Superior temporal gyrus (tissue), 1 donor: ENCODE measurements at regions not wholly inside any gene's neighbourhood (a gene's known extent, or its start where the extent isn't known, plus 50 kb on each side); places are given as distances from the start of the nearest gene placed in this dataset.

Source experiments
- DNase-seq: peaks from one replicate; pipeline ENCODE4 v3.0.0-alpha.2; 2016; ENCODE audit errors: extremely low spot score

DNA sequence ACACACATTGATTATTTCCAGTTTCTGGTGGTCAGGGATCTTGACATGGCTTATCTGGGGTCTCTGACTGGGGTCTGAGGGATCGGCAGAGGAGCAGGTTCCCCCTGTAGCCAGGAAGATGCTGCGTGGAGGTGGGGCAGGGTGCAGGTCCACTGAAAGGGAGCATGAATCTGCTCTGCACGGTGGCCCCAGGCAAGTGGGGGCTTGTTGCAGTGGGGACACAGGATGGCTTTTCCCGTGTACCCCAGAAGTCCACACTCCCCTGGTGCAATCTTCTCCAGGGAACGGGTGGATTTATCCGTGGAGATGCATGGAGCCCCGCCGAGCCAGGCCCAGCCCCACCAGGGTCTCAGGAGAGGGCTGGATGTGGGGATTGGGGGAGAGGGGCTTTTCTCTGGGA lies 210.4 kb upstream of the C14orf180 start:
- DNase-seq = no peak

GRCh38 chr14:104370256-104370870 lies 209.2 kb upstream of the C14orf180 start:
- DNase-seq = peak; percentile 21

DNA sequence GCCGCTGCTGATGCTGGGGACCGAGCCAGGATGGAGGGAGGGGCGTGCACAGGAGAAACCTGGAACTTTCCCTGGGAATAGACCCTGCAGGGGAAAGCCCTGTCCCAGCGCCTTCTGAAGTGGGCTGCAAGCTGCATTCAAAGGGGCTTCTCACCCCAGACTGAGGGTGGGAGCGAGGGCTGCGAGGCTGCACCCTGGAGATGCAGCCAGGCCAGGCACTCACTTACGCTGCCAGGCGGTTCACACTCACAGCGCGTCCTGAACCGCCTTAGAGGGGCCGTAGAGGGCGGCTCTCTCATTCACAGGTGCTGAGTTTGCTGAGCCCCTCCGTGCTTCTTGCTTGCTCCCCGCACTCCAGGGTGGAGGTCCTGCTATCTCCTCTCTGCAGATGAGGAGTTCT lies 208.5 kb upstream of the C14orf180 start:
- DNase-seq = no peak

DNA sequence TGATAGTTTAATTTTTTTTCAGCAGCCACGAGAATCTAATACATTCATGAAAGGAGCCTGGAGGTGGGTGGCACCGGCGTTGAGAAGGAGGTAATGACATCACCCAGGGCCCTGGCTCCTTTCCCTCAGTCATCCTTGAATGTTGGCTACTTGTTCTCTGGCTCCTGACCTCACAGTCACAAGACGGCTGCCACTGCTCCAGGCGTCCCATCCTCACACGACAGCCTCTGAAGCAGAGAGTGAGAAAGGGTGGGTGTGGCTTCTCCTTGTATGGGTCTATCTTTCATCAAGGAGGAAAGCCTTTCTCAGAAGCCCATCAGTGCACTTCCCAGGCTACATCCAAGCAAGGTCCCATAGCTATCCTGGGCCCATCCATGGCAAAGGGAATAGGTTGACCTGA lies 207.6 kb upstream of the C14orf180 start:
- DNase-seq = no peak

- no peak for DNase-seq
These were observed 207.0 kb upstream of the C14orf180 start for GRCh38 chr14:104372390-104373054.

DNA sequence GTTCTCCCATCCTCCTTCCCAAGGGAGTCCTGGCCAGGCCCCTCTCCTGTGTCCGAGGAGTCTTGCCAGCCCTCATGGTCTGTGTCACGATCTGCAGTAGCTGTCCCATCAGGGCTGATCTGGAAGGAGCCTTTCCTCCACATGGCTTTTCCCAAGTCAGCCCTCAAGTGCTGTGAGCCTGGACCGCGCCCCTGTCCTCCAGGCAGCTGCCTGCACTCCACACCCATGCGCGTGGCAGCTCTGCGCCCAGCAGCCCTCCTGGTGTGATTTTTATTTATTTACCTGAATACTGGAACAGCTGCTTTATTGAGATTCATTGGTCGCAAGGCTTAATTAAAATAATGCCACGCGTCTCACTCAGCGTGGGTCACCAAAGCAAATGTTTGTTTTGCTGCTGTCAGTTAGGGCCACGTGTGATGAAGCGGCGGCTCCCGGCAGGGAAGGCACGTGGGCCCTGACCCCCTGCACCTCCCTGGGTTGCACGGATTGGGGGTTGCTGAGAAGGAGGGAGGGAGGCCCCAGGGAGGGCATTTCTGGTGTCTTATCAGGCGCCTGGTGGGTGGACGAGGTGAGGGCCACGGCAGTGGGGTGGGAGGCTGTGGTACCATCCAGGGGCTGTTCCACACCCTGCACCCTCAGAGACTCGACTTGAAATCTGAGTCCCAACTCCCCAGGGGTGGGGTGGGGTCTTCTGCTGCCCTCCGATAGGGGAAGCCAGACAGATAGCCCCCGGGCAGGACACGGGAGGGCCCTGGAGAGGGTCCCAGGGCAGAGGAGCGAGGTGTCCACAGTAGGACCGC lies 206.3 kb upstream of the C14orf180 start:
- DNase-seq = no peak

GRCh38 chr14:104373855-104374717 lies 205.5 kb upstream of the C14orf180 start:
- no peak for DNase-seq

DNA sequence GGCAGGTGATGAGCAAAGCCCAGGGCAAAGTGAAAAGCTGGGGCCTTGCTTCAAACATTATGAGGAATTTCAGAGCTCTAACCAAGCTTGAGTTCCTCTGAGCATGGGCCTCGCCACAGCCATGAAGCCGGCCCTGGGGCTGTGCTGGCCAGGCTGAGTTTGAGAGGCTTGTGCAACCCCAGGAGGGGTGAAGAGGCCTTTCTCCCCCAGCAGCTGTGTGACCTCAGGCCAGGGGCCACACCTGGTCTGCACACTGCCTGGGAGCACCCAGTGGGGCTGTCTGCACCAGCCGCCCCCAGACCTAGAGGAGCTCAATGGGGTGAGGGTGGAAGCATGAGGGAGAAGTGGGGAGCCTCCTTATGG lies 204.9 kb upstream of the C14orf180 start:
- no peak for DNase-seq

DNA sequence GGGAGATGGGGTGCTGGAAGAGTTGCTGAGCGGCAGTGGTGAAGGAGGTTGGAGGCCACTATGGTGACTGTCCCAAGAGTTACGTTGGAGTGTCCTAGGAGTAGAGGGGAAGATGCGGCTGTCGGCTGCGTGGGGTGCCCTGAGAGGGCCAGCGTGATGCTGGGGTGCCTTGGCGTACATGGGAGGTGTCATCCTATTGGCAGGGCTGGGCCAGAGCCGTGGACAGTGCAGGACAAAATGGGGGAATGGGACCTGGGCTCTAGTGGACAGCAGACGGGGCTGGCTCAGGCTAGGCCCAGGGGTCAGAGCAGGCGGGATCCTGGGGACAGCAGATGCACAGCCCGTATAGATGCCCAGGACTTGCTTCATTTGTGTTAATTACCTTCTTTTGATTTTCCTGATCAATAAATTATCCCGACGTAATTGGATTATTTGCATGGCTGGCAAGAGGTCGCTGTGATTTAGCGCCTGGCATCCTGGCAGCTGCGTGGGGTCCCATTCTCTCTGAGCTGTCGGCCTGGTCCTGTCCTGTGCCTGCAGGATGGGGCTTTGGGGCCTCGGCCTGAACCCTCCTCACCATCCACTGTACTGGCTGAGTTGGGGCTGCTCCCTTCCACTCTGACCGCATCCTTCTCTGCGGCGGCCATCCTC lies 203.9 kb upstream of the C14orf180 start:
- DNase-seq = no peak

- no peak for DNase-seq
These were observed 203.1 kb upstream of the C14orf180 start for GRCh38 chr14:104376202-104377140.

- no peak for DNase-seq
These were observed 202.3 kb upstream of the C14orf180 start for GRCh38 chr14:104377256-104377655.

DNA sequence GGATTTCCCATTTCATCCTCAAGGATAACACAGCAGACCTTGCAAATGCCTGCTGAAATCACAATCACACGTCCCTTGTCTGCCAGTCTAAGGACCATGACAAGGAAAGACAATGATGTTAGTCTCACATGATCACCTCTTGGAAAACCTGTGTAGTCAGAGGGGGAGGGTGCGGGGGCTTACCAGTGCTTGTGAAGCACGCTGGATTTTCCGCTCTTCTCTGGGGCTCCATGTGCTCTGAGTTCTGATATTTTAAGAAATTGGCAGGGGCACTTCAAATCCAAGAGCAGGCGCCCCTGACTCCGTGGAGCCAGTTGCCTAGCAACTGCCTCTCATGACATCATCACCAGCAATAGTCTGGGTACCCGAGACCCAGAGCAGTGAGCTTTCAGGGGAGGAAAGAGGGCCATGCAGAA lies 200.9 kb upstream of the C14orf180 start:
- DNase-seq = no peak

DNA sequence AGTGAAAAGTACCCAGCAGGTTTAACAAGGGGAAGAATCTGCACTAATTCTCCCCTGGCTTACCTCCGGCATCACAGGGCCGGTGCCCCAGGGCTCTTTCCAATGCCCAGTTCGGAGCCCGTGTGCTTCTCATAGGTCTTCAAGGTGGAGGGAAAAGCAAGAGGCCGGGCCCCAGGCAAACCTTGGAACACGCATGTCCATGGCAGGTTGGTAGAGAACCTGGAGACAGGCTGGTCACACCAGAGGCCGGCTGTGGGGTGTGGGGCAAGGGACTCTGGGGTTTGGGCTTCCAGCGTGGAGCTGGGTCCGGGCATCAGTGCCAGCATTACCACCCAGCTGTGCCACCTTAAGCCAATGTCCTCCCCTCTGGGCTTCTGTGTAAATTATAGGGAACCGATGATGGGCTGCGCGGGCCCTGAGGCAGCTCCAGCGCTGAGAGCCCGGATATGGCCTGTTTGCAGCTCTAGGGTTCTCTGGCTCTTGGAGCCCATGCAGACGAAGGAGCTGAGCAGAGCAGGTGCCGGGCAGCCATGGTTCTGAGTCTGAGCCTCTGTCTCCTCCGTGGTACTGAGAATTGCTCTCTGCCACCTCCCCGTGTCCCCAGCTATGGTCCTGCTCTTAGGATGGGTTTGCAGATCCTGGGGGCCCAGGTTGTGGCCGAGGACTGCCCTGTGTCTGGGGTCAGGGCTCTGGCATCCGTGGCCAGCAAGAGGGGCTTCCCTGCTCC lies 197.0 kb upstream of the C14orf180 start:
- DNase-seq = no peak

DNA sequence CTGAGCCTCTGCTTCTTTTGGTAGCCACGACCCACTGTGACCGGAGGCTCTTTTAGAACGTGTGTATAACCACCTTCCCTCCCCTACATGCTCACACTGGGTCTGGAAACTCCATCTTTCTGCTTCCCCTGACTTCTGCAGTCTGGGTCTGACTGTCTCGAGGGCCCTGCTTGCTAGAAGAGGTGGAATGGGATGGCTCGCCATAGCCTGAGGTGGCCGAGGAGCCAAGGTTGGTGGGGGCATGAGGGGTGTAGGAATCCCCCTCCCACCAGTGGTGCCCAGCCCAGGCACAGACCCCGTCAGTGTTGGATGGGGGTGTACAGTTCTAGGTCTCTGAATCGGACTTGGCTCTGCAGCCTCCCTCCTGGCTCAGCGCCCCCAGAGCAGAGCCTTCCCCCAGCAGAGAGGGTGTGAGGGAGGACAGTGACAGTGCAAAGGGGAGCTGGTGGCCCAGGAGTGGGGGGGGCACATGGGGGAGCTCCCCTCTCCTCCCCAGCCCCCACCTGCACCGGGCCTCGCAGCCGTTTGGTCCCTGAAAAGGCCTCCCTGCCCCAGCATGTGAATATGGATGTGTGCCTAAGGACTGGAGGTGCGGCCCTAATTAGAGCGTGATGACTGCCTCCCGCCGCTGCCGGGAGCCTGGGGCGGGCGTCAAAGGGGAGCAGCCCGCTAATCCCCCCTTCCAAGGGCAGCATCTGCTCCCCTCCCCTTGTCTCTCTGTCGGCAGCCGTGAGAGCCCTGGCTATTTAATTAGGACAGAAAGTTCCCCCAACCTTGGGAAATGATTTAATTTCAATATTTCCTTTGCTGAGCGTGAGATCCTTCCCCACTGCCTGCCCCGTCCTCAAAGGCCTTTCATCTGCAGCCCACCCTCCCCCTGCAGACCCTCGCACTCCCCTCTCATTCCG lies 196.2 kb upstream of the C14orf180 start:
- DNase-seq = no peak

DNA sequence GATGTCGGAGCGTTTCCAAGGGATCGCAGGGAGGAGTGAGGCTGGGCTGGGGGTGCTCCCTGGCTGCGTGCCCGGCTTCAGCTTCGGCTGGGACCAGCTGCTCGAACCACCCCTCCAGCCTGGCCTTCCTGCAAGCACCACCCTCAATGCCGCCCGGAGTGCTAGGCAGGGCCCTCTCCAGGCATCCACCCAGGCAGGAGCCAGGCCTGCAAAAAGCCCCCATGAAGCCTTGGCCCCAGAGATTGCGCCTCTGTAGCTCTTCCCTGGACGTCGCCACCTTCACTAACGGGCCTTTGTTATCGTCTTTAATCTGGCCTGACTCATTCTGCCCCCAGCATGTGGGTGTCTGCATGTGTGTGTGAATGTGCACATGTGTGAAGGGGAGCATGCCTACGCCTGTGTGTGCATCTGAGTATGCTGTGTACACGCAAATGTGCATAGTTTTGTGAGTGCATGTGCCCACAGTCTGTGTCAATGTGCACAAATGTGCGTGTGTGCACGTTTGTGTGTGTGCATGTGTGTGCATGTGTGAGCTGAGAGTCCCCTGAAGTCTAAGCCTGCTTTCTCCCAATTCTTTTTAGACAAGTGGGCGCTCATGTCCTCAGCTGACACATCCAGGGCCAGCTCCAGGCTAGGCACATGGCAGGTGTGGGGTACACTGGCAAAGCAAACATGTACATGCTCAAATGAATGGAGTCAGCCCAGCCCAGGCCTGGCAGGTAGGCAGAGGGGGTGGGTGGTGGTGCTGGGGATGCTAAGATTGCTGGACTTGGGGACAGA lies 195.4 kb upstream of the C14orf180 start:
- DNase-seq = no peak

- no peak for DNase-seq
These were observed 194.8 kb upstream of the C14orf180 start for GRCh38 chr14:104384776-104385071.

GRCh38 chr14:104385111-104385510 lies 194.5 kb upstream of the C14orf180 start:
- no peak for DNase-seq

DNA sequence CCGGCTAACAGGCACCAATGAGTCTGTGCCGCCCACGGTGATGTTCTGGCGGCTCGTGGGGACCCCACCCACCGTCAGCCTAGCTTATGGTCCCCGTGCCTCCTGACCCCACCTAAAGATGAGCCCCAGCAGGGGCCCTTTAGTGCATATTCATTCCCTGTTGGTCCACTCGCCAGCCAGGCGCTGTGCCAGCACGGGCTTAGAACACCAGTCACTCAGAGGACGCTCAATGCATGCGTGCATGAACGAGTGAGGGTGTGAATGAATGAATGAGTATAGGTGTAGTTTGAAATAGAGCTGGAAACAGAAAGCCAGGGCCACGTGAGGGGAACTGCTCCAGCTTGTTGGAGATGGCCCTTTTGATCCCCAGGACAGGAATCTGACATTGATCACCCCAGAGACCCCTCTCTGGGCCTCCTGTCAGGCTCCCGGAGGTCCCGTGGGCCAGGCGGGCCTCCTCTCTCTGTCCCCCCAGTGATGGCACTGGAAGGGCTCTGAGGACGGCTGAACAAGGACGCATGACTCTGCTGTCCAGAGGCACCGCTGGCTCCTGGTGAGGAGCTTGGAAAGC lies 193.9 kb upstream of the C14orf180 start:
- DNase-seq = no peak
